ENCODE measurements at regions not wholly inside any gene's neighbourhood (a gene's known extent, or its start where the extent isn't known, plus 50 kb on each side); places are given as distances from the start of the nearest gene placed in this dataset.

GRCh38 chr10:120984221-120984620 lies 133.1 kb downstream of the WDR11 start:
- DNase-seq (ENCODE audit: low spot score) = no peak
- H3K4me1 ChIP-seq (ENCODE audit: insufficient read depth) = peaks cover 37% of the 10 kb centered on the region
- H2AFZ ChIP-seq = no peak overlapping the region
- H3K4me2 ChIP-seq = no peak overlapping the region
- TF ChIP-seq EZH2 (IDR thresholded peaks at IDR 0.05; ENCODE audit: borderline replicate concordance) (no peak), EZH2phosphoT487 (IDR thresholded peaks at IDR 0.05; ENCODE audit: low read depth, severe bottlenecking, unreplicated experiment) (no peak)
- no peaks in the 10 kb centered on the region for H3K79me2 ChIP-seq
- H3K9me3 ChIP-seq (ENCODE audit: low read depth) = no peaks in the 10 kb centered on the region
- no peak overlapping the region for H3K27ac ChIP-seq
- no peaks in the 10 kb centered on the region for H3K9me2 ChIP-seq (replicated peaks; ENCODE audit: insufficient read depth)
- H3K36me3 ChIP-seq (replicated peaks; ENCODE audit: insufficient read depth, low read depth) = no peaks in the 10 kb centered on the region
- WGBS (ENCODE audit: low lambda C conversion rate, missing lambda C conversion rate) = 89% methylated on average over 4 of the region's 4 CpGs
- H3K27me3 ChIP-seq = no peaks in the 10 kb centered on the region
- H4K20me1 ChIP-seq (ENCODE audit: insufficient read depth, poor library complexity, severe bottlenecking) = no peaks in the 10 kb centered on the region
- no peak overlapping the region for H3K4me3 ChIP-seq

- H3K4me3 ChIP-seq = no peak overlapping the region
- 90% methylated on average over 2 of the region's 2 CpGs for WGBS (ENCODE audit: low lambda C conversion rate, missing lambda C conversion rate)
- H3K27ac ChIP-seq = no peak overlapping the region
These were observed 136.2 kb downstream of the WDR11 start for GRCh38 chr10:120987359-120987758.

GRCh38 chr10:120988751-120989150 lies 137.6 kb downstream of the WDR11 start:
- no peak for TF ChIP-seq CTCF (IDR thresholded peaks at IDR 0.05; ENCODE audit: poor library complexity)
- no peak for TF ChIP-seq EZH2 (IDR thresholded peaks at IDR 0.05; ENCODE audit: borderline replicate concordance)
- no peak for TF ChIP-seq EZH2phosphoT487 (IDR thresholded peaks at IDR 0.05; ENCODE audit: low read depth, severe bottlenecking, unreplicated experiment)
- Histone ChIP-seq H3K4me2 (no peak overlapping the region), H3K4me3 (no peak overlapping the region), H4K20me1 (ENCODE audit: insufficient read depth, poor library complexity, severe bottlenecking) (no peaks in the 10 kb centered on the region), H3K27me3 (no peaks in the 10 kb centered on the region), H3K79me2 (no peaks in the 10 kb centered on the region), H3K9me2 (replicated peaks; ENCODE audit: insufficient read depth) (no peaks in the 10 kb centered on the region), H3K4me1 (ENCODE audit: insufficient read depth) (peaks cover under 1% of the 10 kb centered on the region), H3K9me3 (ENCODE audit: low read depth) (peaks cover under 1% of the 10 kb centered on the region), H3K36me3 (replicated peaks; ENCODE audit: insufficient read depth, low read depth) (no peaks in the 10 kb centered on the region), H3K27ac (no peak overlapping the region), H2AFZ (no peak overlapping the region)
- 88% methylated on average over 3 of the region's 3 CpGs for WGBS (ENCODE audit: low lambda C conversion rate, missing lambda C conversion rate)
- DNase-seq (ENCODE audit: low spot score) = no peak

More at GRCh38 chr10:120987359-120987758, 136.2 kb downstream of the WDR11 start:
- DNase-seq (ENCODE audit: low spot score) = no peak
- Histone ChIP-seq H3K4me1 (ENCODE audit: insufficient read depth) (peaks cover 8% of the 10 kb centered on the region), H3K36me3 (replicated peaks; ENCODE audit: insufficient read depth, low read depth) (no peaks in the 10 kb centered on the region), H3K9me3 (ENCODE audit: low read depth) (no peaks in the 10 kb centered on the region), H2AFZ (no peak overlapping the region), H3K4me2 (no peak overlapping the region), H3K9me2 (replicated peaks; ENCODE audit: insufficient read depth) (no peaks in the 10 kb centered on the region), H4K20me1 (ENCODE audit: insufficient read depth, poor library complexity, severe bottlenecking) (no peaks in the 10 kb centered on the region), H3K27me3 (no peaks in the 10 kb centered on the region), H3K79me2 (no peaks in the 10 kb centered on the region)
- no peak for TF ChIP-seq EZH2 (IDR thresholded peaks at IDR 0.05; ENCODE audit: borderline replicate concordance)
- no peak for TF ChIP-seq EZH2phosphoT487 (IDR thresholded peaks at IDR 0.05; ENCODE audit: low read depth, severe bottlenecking, unreplicated experiment)
- TF ChIP-seq CTCF (IDR thresholded peaks at IDR 0.05; ENCODE audit: poor library complexity) = no peak

- Histone ChIP-seq H3K4me2 (no peak overlapping the region), H3K27me3 (no peaks in the 10 kb centered on the region), H4K20me1 (ENCODE audit: insufficient read depth, poor library complexity, severe bottlenecking) (no peaks in the 10 kb centered on the region), H3K4me3 (no peak overlapping the region), H3K4me1 (ENCODE audit: insufficient read depth) (no peaks in the 10 kb centered on the region), H3K9me3 (ENCODE audit: low read depth) (peaks cover 6% of the 10 kb centered on the region), H3K36me3 (replicated peaks; ENCODE audit: insufficient read depth, low read depth) (no peaks in the 10 kb centered on the region), H2AFZ (no peak overlapping the region), H3K79me2 (no peaks in the 10 kb centered on the region), H3K9me2 (replicated peaks; ENCODE audit: insufficient read depth) (no peaks in the 10 kb centered on the region), H3K27ac (no peak overlapping the region)
- TF ChIP-seq EZH2 (IDR thresholded peaks at IDR 0.05; ENCODE audit: borderline replicate concordance) (no peak), CTCF (IDR thresholded peaks at IDR 0.05; ENCODE audit: poor library complexity) (no peak), EZH2phosphoT487 (IDR thresholded peaks at IDR 0.05; ENCODE audit: low read depth, severe bottlenecking, unreplicated experiment) (no peak)
- no peak for DNase-seq (ENCODE audit: low spot score)
- WGBS (ENCODE audit: low lambda C conversion rate, missing lambda C conversion rate) = 98% methylated on average over 2 of the region's 2 CpGs
These were observed 138.1 kb downstream of the WDR11 start for GRCh38 chr10:120989279-120989678.
